IMR-90 (cell line): ENCODE measurements at regions not wholly inside any gene's neighbourhood (a gene's known extent, or its start where the extent isn't known, plus 50 kb on each side); places are given as distances from the start of the nearest gene placed in this dataset.

Experiments
- ATAC-seq: fragments of 200-7000 bp; cut with Tn5 transposase; 2 replicates; pipeline ENCODE4 v1.9.1; 2020; ENCODE audit warnings: low read depth, mild to moderate bottlenecking, moderate library complexity
- BruUV-seq: library from RNA; stranded (reverse); fragments of 400-500 nt; replicated peaks from 2 replicates; lab custom pipeline; 2021; lab: Mats Ljungman, UMichigan
- CTCF ChIA-PET: fragments of 300-600 bp; formaldehyde crosslinking; extraction: SDS; loops from one replicate; lab custom pipeline; 2021; ENCODE audit warnings: antibody characterized with exemption; lab: Yijun Ruan, JAX
- POLR2A ChIA-PET: fragments of 300-600 bp; sonication (Branson Sonifier 250); formaldehyde crosslinking; loops from one replicate; lab custom pipeline; 2022; ENCODE audit warnings: antibody characterized with exemption; ENCODE audit not compliant: unreplicated experiment; lab: Charles Lee
- DNase-seq: peaks from one replicate; pipeline ENCODE4 v3.0.0; 2013
- H2AFZ ChIP-seq: replicated peaks from 2 replicates; pipeline ENCODE3; 2013; ENCODE audit warnings: low read length, mild to moderate bottlenecking; ENCODE audit not compliant: poor library complexity
- H2AK5ac ChIP-seq: 2 replicates; pipeline ENCODE4 v1.6.1; 2013; ENCODE audit warnings: low read depth, low read length, inconsistent platforms
- H2AK9ac ChIP-seq: replicated peaks from 2 replicates; pipeline ENCODE3; 2013; ENCODE audit warnings: mild to moderate bottlenecking, low read depth, low read length, moderate library complexity; ENCODE audit not compliant: poor library complexity
- H2BK120ac ChIP-seq: 2 replicates; pipeline ENCODE4 v1.6.1; 2013; ENCODE audit warnings: low read depth, low read length, inconsistent platforms
- H2BK15ac ChIP-seq: 3 replicates; pipeline ENCODE4 v1.6.1; 2013; ENCODE audit warnings: low read depth, low read length, inconsistent platforms
- H2BK20ac ChIP-seq: 2 replicates; pipeline ENCODE4 v1.6.1; 2013; ENCODE audit warnings: low read depth, mild to moderate bottlenecking, inconsistent platforms, low read length, moderate library complexity
- H2BK5ac ChIP-seq: 2 replicates; pipeline ENCODE4 v1.6.1; 2013; ENCODE audit warnings: mild to moderate bottlenecking, low read depth, low read length, inconsistent platforms; ENCODE audit not compliant: poor library complexity, severe bottlenecking
- H3K14ac ChIP-seq: replicated peaks from 2 replicates; pipeline ENCODE4 v1.6.1; 2013; ENCODE audit warnings: low read depth, low read length, inconsistent platforms
- H3K18ac ChIP-seq: 2 replicates; pipeline ENCODE4 v1.6.1; 2013; ENCODE audit warnings: low read depth, low read length, control low read depth
- H3K23ac ChIP-seq: 2 replicates; pipeline ENCODE4 v1.6.1; 2013; ENCODE audit warnings: low read depth, low read length, inconsistent platforms
- H3K27ac ChIP-seq: 2 replicates; pipeline ENCODE4 v1.5.1; 2013; ENCODE audit warnings: mild to moderate bottlenecking, control low read depth, low read length; ENCODE audit not compliant: insufficient read depth
- H3K27me3 ChIP-seq: 2 replicates; pipeline ENCODE4 v1.6.1; 2013; ENCODE audit warnings: low read length; ENCODE audit not compliant: control insufficient read depth, insufficient read depth
- H3K36me3 ChIP-seq: 2 replicates; pipeline ENCODE4 v1.6.1; 2013; ENCODE audit warnings: low read length, mixed read lengths; ENCODE audit not compliant: control insufficient read depth, insufficient read depth
- H3K4ac ChIP-seq: 2 replicates; pipeline ENCODE4 v1.6.1; 2013; ENCODE audit warnings: low read depth, low read length, inconsistent platforms
- H3K4me1 ChIP-seq: 2 replicates; pipeline ENCODE4 v1.6.1; 2013; ENCODE audit warnings: low read length, mixed read lengths; ENCODE audit not compliant: control insufficient read depth, insufficient read depth
- H3K4me2 ChIP-seq: 2 replicates; pipeline ENCODE4 v1.6.1; 2013; ENCODE audit warnings: low read depth, mild to moderate bottlenecking, control low read depth, low read length, moderate library complexity
- H3K4me3 ChIP-seq: 2 replicates; pipeline ENCODE4 v1.5.1; 2013; ENCODE audit warnings: low read depth, mild to moderate bottlenecking, control low read depth, low read length, moderate library complexity; ENCODE audit not compliant: insufficient read depth
- H3K56ac ChIP-seq: 2 replicates; pipeline ENCODE4 v1.6.1; 2013; ENCODE audit warnings: low read length, inconsistent platforms; ENCODE audit not compliant: insufficient read depth; ENCODE audit errors: extremely low read depth
- H3K79me1 ChIP-seq, 2 experiments: 2 replicates each; pipeline ENCODE4 v1.6.1; 2013; ENCODE audit warnings: low read length in 2 of 2, inconsistent platforms in 1 of 2, low read depth in 1 of 2
- H3K9ac ChIP-seq: 2 replicates; pipeline ENCODE4 v1.6.1; 2013; ENCODE audit warnings: low read depth, low read length, control low read depth
- H3K9me1 ChIP-seq: 2 replicates; pipeline ENCODE4 v1.6.1; 2013; ENCODE audit warnings: low read length, inconsistent platforms; ENCODE audit not compliant: insufficient read depth
- H3K9me3 ChIP-seq: 2 replicates; pipeline ENCODE4 v1.6.1; 2013; ENCODE audit warnings: low read length; ENCODE audit not compliant: control insufficient read depth, insufficient read depth
- H4K20me1 ChIP-seq: 2 replicates; pipeline ENCODE4 v1.6.1; 2013; ENCODE audit warnings: low read length, inconsistent platforms; ENCODE audit not compliant: insufficient read depth
- H4K5ac ChIP-seq: 2 replicates; pipeline ENCODE4 v1.6.1; 2013; ENCODE audit warnings: mild to moderate bottlenecking, low read depth, low read length, control low read depth
- H4K8ac ChIP-seq, 2 experiments: 2 replicates each; pipeline ENCODE4 v1.6.1; 2013; ENCODE audit warnings: low read depth in 2 of 2, low read length in 2 of 2, control low read depth in 1 of 2, inconsistent platforms in 1 of 2
- H4K91ac ChIP-seq: 2 replicates; pipeline ENCODE4 v1.6.1; 2013; ENCODE audit warnings: low read depth, low read length, inconsistent platforms; ENCODE audit not compliant: insufficient read depth
- CEBPB ChIP-seq: IDR thresholded peaks from 2 replicates; pipeline ENCODE4 v1.6.1; 2012; ENCODE audit warnings: low read depth, low read length, improper control_type of control experiment
- CHD1 ChIP-seq: IDR thresholded peaks from 2 replicates; pipeline ENCODE4 v1.6.1; 2012; ENCODE audit warnings: low read depth, low read length, improper control_type of control experiment
- ELK1 ChIP-seq: fragments of 150-350 bp; IDR thresholded peaks from 2 replicates; pipeline ENCODE4 v1.6.1; 2016; ENCODE audit warnings: low read depth, mild to moderate bottlenecking, low read length, moderate library complexity, borderline replicate concordance
- NFE2L2 ChIP-seq: fragments of 150-350 bp; IDR thresholded peaks from 2 replicates; pipeline ENCODE4 v1.6.1; 2016; ENCODE audit warnings: low read depth, mild to moderate bottlenecking, low read length
- POLR2A ChIP-seq: IDR thresholded peaks from 2 replicates; pipeline ENCODE4 v1.6.1; 2012; ENCODE audit warnings: mild to moderate bottlenecking, low read depth, low read length
- WGBS, 2 experiments: methylation state at CpG; one replicate each; pipeline versions ENCODE4 v1.1.5 to v1.1.7; 2013; ENCODE audit warnings: missing lambda C conversion rate in 2 of 2; ENCODE audit not compliant: insufficient read length in 1 of 2; ENCODE audit errors: extremely low coverage in 2 of 2; 5-methylcytosine and 5-hydroxymethylcytosine counted together
- dilution Hi-C: fragments of 300-500 bp; cut with HindIII; formaldehyde crosslinking; loops from one replicate; pipeline ENCODE4 v1.14.3; 2018; ENCODE audit warnings: low sequenced_read_pairs; ENCODE audit not compliant: unreplicated experiment
- in situ Hi-C: fragments of 300-500 bp; cut with MboI; formaldehyde crosslinking; loops from 3 replicates; pipeline ENCODE4 v1.14.3; 2019; ENCODE audit warnings: low sequenced_read_pairs, inconsistent platforms, mixed read lengths
- intact Hi-C: fragments of 100-400 bp; cut with micrococcal nuclease; formaldehyde crosslinking; loops from 2 replicates; pipeline ENCODE4 v1.10.0; 2022

- Histone ChIP-seq H3K56ac (no peak overlapping the region), H3K14ac (no peak overlapping the region), H3K79me1 (no peaks in the 10 kb centered on the region; a peak in 2 of 4 replicates), H2BK120ac (no peak overlapping the region), H3K27ac (no peak overlapping the region), H2BK5ac (no peak overlapping the region), H3K9me3 (no peaks in the 10 kb centered on the region), H4K8ac (no peak overlapping the region), H2BK20ac (no peak overlapping the region), H3K18ac (no peak overlapping the region), H3K36me3 (no peaks in the 10 kb centered on the region), H2AK5ac (no peak overlapping the region), H3K27me3 (no peaks in the 10 kb centered on the region), H3K9me1 (no peaks in the 10 kb centered on the region; the same call in 1 of the 2 replicates), H3K9ac (no peak overlapping the region), H3K4me1 (peaks cover 4% of the 10 kb centered on the region; the same call in 1 of the 2 replicates), H3K4me2 (no peak overlapping the region), H4K91ac (no peak overlapping the region), H2AFZ (no peak overlapping the region), H3K23ac (no peak overlapping the region), H4K5ac (no peak overlapping the region), H4K20me1 (no peaks in the 10 kb centered on the region), H2AK9ac (no peak overlapping the region), H2BK15ac (no peak overlapping the region), H3K4ac (no peak overlapping the region), H3K4me3 (no peak overlapping the region)
- ATAC-seq, result no peak
- in situ Hi-C loops (no loop called here), dilution Hi-C loops (no loop called here), intact Hi-C loops (no loop called here)
- BruUV-seq, result no TSS peak
- TF ChIP-seq CHD1, result no peak
- TF ChIP-seq ELK1, result no peak
- no peak for TF ChIP-seq CEBPB
- TF ChIP-seq NFE2L2, result no peak
- no peak for TF ChIP-seq POLR2A
- DNase-seq, result peak; percentile 12
- ChIA-PET POLR2A (interaction anchor here (0.7 kb wide), 1 partner anchor 695 kb away, joined by 3 read pairs; no protein-coding TSS in a partner anchor), CTCF (no interaction called here)
- WGBS, 2 experiments, result no CpG with 5 or more reads among the region's 3 CpGs
These were observed 437.1 kb downstream of the UTRN start for GRCh38 chr6:144722154-144722737.
